ENCODE measurements at regions not wholly inside any gene's neighbourhood (a gene's known extent, or its start where the extent isn't known, plus 50 kb on each side); places are given as distances from the start of the nearest gene placed in this dataset.

GRCh38 chr5:118551716-118552115 lies 436.6 kb downstream of the DTWD2 start:
- no peak for TF ChIP-seq POLR2AphosphoS5 (IDR thresholded peaks at IDR 0.05; ENCODE audit: low read depth, low read length)
- TF ChIP-seq POLR2A (IDR thresholded peaks at IDR 0.05; ENCODE audit: low read depth, low read length), result no peak
- no peak for TF ChIP-seq TAF1 (IDR thresholded peaks at IDR 0.05; ENCODE audit: borderline replicate concordance, low read depth, low read length)

Measured in GM12892 (cell line).